GM12878 (cell line): ENCODE measurements at regions not wholly inside any gene's neighbourhood (a gene's known extent, or its start where the extent isn't known, plus 50 kb on each side); places are given as distances from the start of the nearest gene placed in this dataset.
A peak's percentile ranks its signal among the peaks of the same experiment; 100 is the strongest.

ENCODE experiments used
- ATAC-seq: fragments of 200-7000 bp; cut with Tn5 transposase; 3 replicates; pipeline ENCODE4 v1.9.1; 2020; ENCODE audit warnings: mild to moderate bottlenecking, moderate library complexity
- BruUV-seq: library from RNA; stranded (reverse); fragments of 400-500 nt; replicated peaks from 2 replicates; lab custom pipeline; 2021; lab: Mats Ljungman, UMichigan
- CTCF ChIA-PET: fragments of 300-600 bp; sonication (Branson Sonifier 250); formaldehyde crosslinking; extraction: SDS; loops from one replicate; lab custom pipeline; 2021; ENCODE audit warnings: inconsistent platforms; lab: Yijun Ruan, JAX
- POLR2A ChIA-PET: fragments of 350-600 bp; formaldehyde crosslinking; extraction: SDS; loops from one replicate; lab custom pipeline; 2021; ENCODE audit warnings: inconsistent platforms; lab: Charles Lee
- RAD21 ChIA-PET: fragments of 300-600 bp; sonication (Branson Sonifier 250); formaldehyde crosslinking; loops from one replicate; lab custom pipeline; 2023; ENCODE audit warnings: antibody characterized with exemption; ENCODE audit not compliant: unreplicated experiment; lab: Charles Lee
- SMC1A ChIA-PET: fragments of 300-600 bp; sonication (Branson Sonifier 250); formaldehyde crosslinking; loops from one replicate; lab custom pipeline; 2023; ENCODE audit not compliant: unreplicated experiment, uncharacterized antibody; lab: Charles Lee
- DNase-seq: peaks from one replicate; pipeline ENCODE4 v3.0.0-alpha.2; 2011; ENCODE audit warnings: low read depth, low spot score
- FAIRE-seq: peaks from 3 replicates; lab custom pipeline; 2011; peaks lifted over from hg19 to GRCh38; lab: Jason Lieb, UNC
- H2AFZ ChIP-seq: 2 replicates; pipeline ENCODE4 v1.6.0; 2011; ENCODE audit warnings: low read depth, low read length, control low read depth; ENCODE audit not compliant: control insufficient read depth
- H3K27ac ChIP-seq: 2 replicates; pipeline ENCODE4 v1.5.1; 2011; ENCODE audit warnings: control low read depth; ENCODE audit not compliant: control insufficient read depth, insufficient read depth
- H3K27me3 ChIP-seq, 2 experiments: replicated peaks in 1 of 2; 2 replicates each; pipeline versions ENCODE4 v1.6.0 to v1.6.1; 2011; ENCODE audit warnings: low read length in 1 of 2; ENCODE audit not compliant: control insufficient read depth in 2 of 2, insufficient read depth in 2 of 2
- H3K36me3 ChIP-seq, 2 experiments: 2 replicates each; pipeline ENCODE4 v1.5.1; 2011; ENCODE audit warnings: low read length in 1 of 2; ENCODE audit not compliant: control insufficient read depth in 2 of 2, insufficient read depth in 2 of 2
- H3K4me1 ChIP-seq: 2 replicates; pipeline ENCODE4 v1.6.1; 2011; ENCODE audit warnings: mild to moderate bottlenecking, low read length, moderate library complexity, mixed read lengths; ENCODE audit not compliant: control insufficient read depth, insufficient read depth
- H3K4me2 ChIP-seq: 2 replicates; pipeline ENCODE4 v1.6.0; 2011; ENCODE audit warnings: control low read depth; ENCODE audit not compliant: control insufficient read depth, insufficient read depth
- H3K4me3 ChIP-seq: fragments of 200-600 bp; sonication (generic); 2 replicates; pipeline ENCODE4 v1.5.1; 2016
- H3K79me2 ChIP-seq: 2 replicates; pipeline ENCODE4 v1.6.0; 2011; ENCODE audit warnings: low read length; ENCODE audit not compliant: control insufficient read depth, insufficient read depth
- H3K9ac ChIP-seq: 2 replicates; pipeline ENCODE4 v1.8.0; 2011; ENCODE audit warnings: low read length, control low read depth, mixed read lengths; ENCODE audit not compliant: control insufficient read depth, insufficient read depth
- H3K9me3 ChIP-seq: replicated peaks from 3 replicates; pipeline ENCODE4 v1.5.1; 2011; ENCODE audit warnings: mild to moderate bottlenecking, low read length; ENCODE audit not compliant: control insufficient read depth, insufficient read depth
- H4K20me1 ChIP-seq: 2 replicates; pipeline ENCODE4 v1.6.0; 2011; ENCODE audit not compliant: control insufficient read depth, insufficient read depth
- CBX5 ChIP-seq: sonication (generic); IDR thresholded peaks from 2 replicates; pipeline ENCODE4 v1.6.1; 2016; ENCODE audit warnings: low read depth, moderate library complexity, mild to moderate bottlenecking, inconsistent platforms
- CHD2 ChIP-seq: IDR thresholded peaks from 2 replicates; pipeline ENCODE4 v1.6.1; 2011; ENCODE audit warnings: low read depth, low read length, improper control_type of control experiment, borderline replicate concordance
- CREM ChIP-seq: IDR thresholded peaks from 2 replicates; pipeline ENCODE4 v1.6.1; 2014; ENCODE audit warnings: antibody characterized with exemption, low read depth
- CUX1 ChIP-seq: IDR thresholded peaks from 2 replicates; pipeline ENCODE4 v1.6.1; 2012; ENCODE audit warnings: improper control_type of control experiment, low read depth, low read length; ENCODE audit not compliant: insufficient replicate concordance
- ESRRA ChIP-seq: IDR thresholded peaks from 2 replicates; pipeline ENCODE4 v1.6.1; 2012; ENCODE audit warnings: mild to moderate bottlenecking, low read length, improper control_type of control experiment
- NBN ChIP-seq: fragments of 450-650 bp; IDR thresholded peaks from 2 replicates; pipeline ENCODE4 v1.6.1; 2016
- NFXL1 ChIP-seq: fragments of 450-650 bp; IDR thresholded peaks from 2 replicates; pipeline ENCODE4 v1.6.1; 2017; ENCODE audit warnings: antibody characterized with exemption, mild to moderate bottlenecking, borderline replicate concordance
- NR2C2 ChIP-seq: IDR thresholded peaks from 2 replicates; pipeline ENCODE4 v1.6.1; 2011; ENCODE audit warnings: borderline replicate concordance, low read depth; ENCODE audit not compliant: control insufficient read depth, insufficient read length
- PBX3 ChIP-seq: IDR thresholded peaks from 2 replicates; pipeline ENCODE4 v1.6.1; 2011; ENCODE audit warnings: mild to moderate bottlenecking, low read depth, low read length, moderate library complexity; ENCODE audit not compliant: insufficient replicate concordance
- RB1 ChIP-seq: fragments of 450-650 bp; formaldehyde crosslinking; IDR thresholded peaks from 2 replicates; pipeline ENCODE4 v1.6.1; 2017; ENCODE audit warnings: mild to moderate bottlenecking, borderline replicate concordance
- RCOR1 ChIP-seq: conservative IDR thresholded peaks from 2 replicates; pipeline ENCODE4 v1.6.1; 2012; ENCODE audit warnings: low read depth, low read length, improper control_type of control experiment
- RUNX3 ChIP-seq: IDR thresholded peaks from 2 replicates; pipeline ENCODE4 v1.6.1; 2012; ENCODE audit warnings: low read length, inconsistent platforms
- SMARCA5 ChIP-seq: fragments of 450-650 bp; IDR thresholded peaks from 2 replicates; pipeline ENCODE4 v1.6.1; 2017; ENCODE audit warnings: mild to moderate bottlenecking
- STAT3 ChIP-seq: IDR thresholded peaks from 2 replicates; pipeline ENCODE4 v1.6.1; 2011; ENCODE audit warnings: low read depth, low read length, improper control_type of control experiment
- ZNF384 ChIP-seq: IDR thresholded peaks from 2 replicates; pipeline ENCODE4 v1.6.1; 2012; ENCODE audit warnings: low read depth, mild to moderate bottlenecking, low read length, improper control_type of control experiment, borderline replicate concordance
- ZZZ3 ChIP-seq: IDR thresholded peaks from 2 replicates; pipeline ENCODE4 v1.6.1; 2011; ENCODE audit warnings: low read depth; ENCODE audit not compliant: control insufficient read depth, insufficient read length
- WGBS: methylation state at CpG from one replicate; pipeline ENCODE4 v1.1.6; 2016; ENCODE audit warnings: low lambda C conversion rate; ENCODE audit not compliant: insufficient replicate concordance, insufficient coverage; ENCODE audit errors: missing lambda C conversion rate; 5-methylcytosine and 5-hydroxymethylcytosine counted together
- in situ Hi-C: fragments of 300-500 bp; cut with MboI; formaldehyde crosslinking; loops from 9 replicates; pipeline ENCODE4 v1.14.3; 2018; ENCODE audit warnings: mixed read lengths
- intact Hi-C: fragments of 100-400 bp; cut with micrococcal nuclease; formaldehyde crosslinking; loops from one replicate; pipeline ENCODE4 v1.14.2; 2022; ENCODE audit not compliant: unreplicated experiment

- intact Hi-C loops (no loop called here), in situ Hi-C loops (no loop called here)
- ChIA-PET POLR2A (interaction anchor here (0.8 kb wide), 1 partner anchor 19 kb away, joined by 3 read pairs; no protein-coding TSS in a partner anchor), SMC1A (interaction anchor here (1.6 kb wide), 1 partner anchor 15 kb away, joined by 3 read pairs; no protein-coding TSS in a partner anchor), CTCF (interaction anchor here (1.9 kb wide), 1 partner anchor 10 kb away, joined by 5 read pairs; no protein-coding TSS in a partner anchor), RAD21 (no interaction called here)
- Histone ChIP-seq H3K27ac (no peak overlapping the region), H2AFZ (no peak overlapping the region), H3K4me2 (no peak overlapping the region), H3K79me2 (no peaks in the 10 kb centered on the region), H3K4me1 (no peaks in the 10 kb centered on the region), H4K20me1 (no peaks in the 10 kb centered on the region), H3K9me3 (no peaks in the 10 kb centered on the region), H3K36me3 (no peaks in the 10 kb centered on the region), H3K27me3 (no peaks in the 10 kb centered on the region), H3K4me3 (no peak overlapping the region), H3K9ac (no peak overlapping the region)
- BruUV-seq: no TSS peak
- TF ChIP-seq CUX1 (no peak), CBX5 (no peak), NBN (no peak), NFXL1 (no peak), CREM (no peak), ZZZ3 (no peak), NR2C2 (no peak), CHD2 (no peak), PBX3 (no peak), RCOR1 (no peak), SMARCA5 (no peak), ZNF384 (no peak), STAT3 (no peak), RUNX3 (no peak), ESRRA (no peak), RB1 (no peak)
- 7% methylated on average over 3 of the region's 3 CpGs for WGBS
- ATAC-seq: peak; percentile 27; the same call in 1 of the 3 replicates
- no peak for DNase-seq
- FAIRE-seq: no peak
These were observed 1261.6 kb upstream of the GBE1 start for GRCh38 chr3:83023086-83023485.
